OCI-LY7 (cell line): ENCODE measurements at regions not wholly inside any gene's neighbourhood (a gene's known extent, or its start where the extent isn't known, plus 50 kb on each side); places are given as distances from the start of the nearest gene placed in this dataset.

ENCODE experiments used
- CTCF ChIP-seq: fragments of 200-600 bp; sonication (generic); conservative IDR thresholded peaks from 2 replicates; pipeline ENCODE4 v1.5.1; 2014; ENCODE audit warnings: mild to moderate bottlenecking, antibody characterized with exemption, low read length, moderate library complexity, mixed read lengths
- EZH2phosphoT487 ChIP-seq: fragments of 200-600 bp; sonication (generic); IDR thresholded peaks from 2 replicates; pipeline ENCODE4 v1.6.1; 2018; ENCODE audit warnings: low read depth, borderline replicate concordance, mild to moderate bottlenecking, mixed run types, antibody characterized with exemption, low read length, moderate library complexity, mixed read lengths

GRCh38 chr9:2299843-2300205, 284.7 kb downstream of the SMARCA2 start:
- TF ChIP-seq CTCF (no peak), EZH2phosphoT487 (no peak)
